Putamen (tissue), 1 donor: ENCODE measurements at regions not wholly inside any gene's neighbourhood (a gene's known extent, or its start where the extent isn't known, plus 50 kb on each side); places are given as distances from the start of the nearest gene placed in this dataset.
"Not testable (repeated sequence)": the region's sequence is repeated elsewhere in the genome, so short reads cannot be mapped to it uniquely, and the experiment has no call there.

Experiments
- DNase-seq: peaks from one replicate; pipeline ENCODE4 v3.0.0-alpha.2; 2016; ENCODE audit warnings: low spot score

GRCh38 chr4:147102596-147102995 is 156.9 kb upstream of the TTC29 start:
- DNase-seq = no peak

- DNase-seq = no peak
Measured at GRCh38 chr4:147103403-147103946, 157.8 kb upstream of the TTC29 start.

- DNase-seq = no peak
Measured at GRCh38 chr4:147104768-147105167, 159.1 kb upstream of the TTC29 start.

- no peak for DNase-seq
Measured at GRCh38 chr4:147108409-147108808, 162.7 kb upstream of the TTC29 start.

- no peak for DNase-seq
Measured at GRCh38 chr4:147109800-147110199, 164.1 kb upstream of the TTC29 start.

GRCh38 chr4:147110473-147111367 is 165.1 kb upstream of the TTC29 start:
- no peak for DNase-seq

GRCh38 chr4:147112196-147112595 is 166.5 kb upstream of the TTC29 start:
- not testable (repeated sequence) for DNase-seq

- no peak for DNase-seq
Measured at GRCh38 chr4:147117431-147117830, 171.8 kb upstream of the TTC29 start.

- DNase-seq = no peak
Measured at GRCh38 chr4:147118528-147118927, 172.9 kb upstream of the TTC29 start.

GRCh38 chr4:147122685-147123084 is 177.0 kb upstream of the TTC29 start:
- no peak for DNase-seq

GRCh38 chr4:147123146-147123545 is 177.5 kb upstream of the TTC29 start:
- no peak for DNase-seq

- no peak for DNase-seq
Measured at GRCh38 chr4:147128787-147129186, 183.1 kb upstream of the TTC29 start.

- DNase-seq = no peak
Measured at GRCh38 chr4:147129687-147130086, 184.0 kb upstream of the TTC29 start.

GRCh38 chr4:147134536-147135210 is 189.0 kb upstream of the TTC29 start:
- DNase-seq = no peak

- DNase-seq = no peak
Measured at GRCh38 chr4:147136310-147136709, 190.6 kb upstream of the TTC29 start.

- no peak for DNase-seq
Measured at GRCh38 chr4:147136751-147137150, 191.1 kb upstream of the TTC29 start.

- no peak for DNase-seq
Measured at GRCh38 chr4:147137280-147137679, 191.6 kb upstream of the TTC29 start.

- no peak for DNase-seq
Measured at GRCh38 chr4:147138171-147138570, 192.5 kb upstream of the TTC29 start.

GRCh38 chr4:147139455-147140198 is 194.0 kb upstream of the TTC29 start:
- DNase-seq = no peak

- no peak for DNase-seq
Measured at GRCh38 chr4:147151763-147152162, 206.1 kb upstream of the TTC29 start.

GRCh38 chr4:147157860-147158701 is 212.4 kb upstream of the TTC29 start:
- no peak for DNase-seq
